SK-N-MC (cell line): ENCODE measurements at regions not wholly inside any gene's neighbourhood (a gene's known extent, or its start where the extent isn't known, plus 50 kb on each side); places are given as distances from the start of the nearest gene placed in this dataset.

ENCODE experiments used
- EZH2 ChIP-seq: fragments of 200-600 bp; sonication (generic); IDR thresholded peaks from one replicate; pipeline ENCODE4 v1.6.1; 2017; ENCODE audit warnings: antibody characterized with exemption
- FOXP2 ChIP-seq: optimal IDR thresholded peaks from 2 replicates; pipeline ENCODE3; 2011; ENCODE audit warnings: mild to moderate bottlenecking, moderate library complexity; ENCODE audit not compliant: insufficient read depth; ENCODE audit errors: extremely low read length, control extremely low read depth
- POLR2AphosphoS5 ChIP-seq: IDR thresholded peaks from 2 replicates; pipeline ENCODE4 v1.6.1; 2012; ENCODE audit warnings: mild to moderate bottlenecking, low read depth, low read length, borderline replicate concordance

DNA sequence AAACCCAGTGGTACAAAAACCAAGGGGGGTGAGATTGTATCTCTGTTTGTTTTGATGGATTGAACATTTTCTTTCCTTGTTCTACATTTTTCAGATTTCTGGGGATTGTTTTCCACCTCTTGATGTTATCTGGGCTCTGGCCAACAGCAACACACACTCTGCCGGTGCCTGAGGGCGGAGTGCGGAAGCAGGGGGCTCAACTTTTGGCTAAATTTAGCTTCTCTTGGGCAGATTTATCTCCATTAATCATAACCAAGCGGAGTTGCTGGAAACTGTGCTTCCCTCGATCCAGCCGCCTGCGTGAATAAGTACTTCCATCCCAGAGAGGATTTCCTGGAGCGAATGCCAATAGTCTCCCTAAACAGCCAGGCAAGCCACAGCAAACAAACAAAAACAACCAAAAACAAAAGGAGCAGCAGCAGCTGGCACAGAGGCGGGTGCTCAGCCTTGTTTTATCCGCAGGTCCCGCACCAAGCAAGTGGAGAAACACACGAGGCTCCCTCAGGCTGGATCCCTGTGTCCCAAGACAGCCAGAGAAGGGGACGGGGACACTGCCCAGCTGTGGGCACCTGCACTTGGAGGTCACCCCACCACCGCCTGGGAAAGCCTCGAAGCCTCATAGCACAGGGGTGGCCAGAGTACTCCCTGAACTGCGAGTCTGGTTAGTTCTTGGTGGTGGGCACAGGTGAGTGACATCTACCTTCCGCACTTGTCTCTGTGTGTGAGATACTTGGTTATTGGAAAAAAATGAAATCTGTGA lies 143.4 kb downstream of the NDUFA10 start:
- TF ChIP-seq POLR2AphosphoS5 = no peak
- no peak for TF ChIP-seq EZH2
- TF ChIP-seq FOXP2 = no peak
